ENCODE measurements at regions not wholly inside any gene's neighbourhood (a gene's known extent, or its start where the extent isn't known, plus 50 kb on each side); places are given as distances from the start of the nearest gene placed in this dataset.

DNA sequence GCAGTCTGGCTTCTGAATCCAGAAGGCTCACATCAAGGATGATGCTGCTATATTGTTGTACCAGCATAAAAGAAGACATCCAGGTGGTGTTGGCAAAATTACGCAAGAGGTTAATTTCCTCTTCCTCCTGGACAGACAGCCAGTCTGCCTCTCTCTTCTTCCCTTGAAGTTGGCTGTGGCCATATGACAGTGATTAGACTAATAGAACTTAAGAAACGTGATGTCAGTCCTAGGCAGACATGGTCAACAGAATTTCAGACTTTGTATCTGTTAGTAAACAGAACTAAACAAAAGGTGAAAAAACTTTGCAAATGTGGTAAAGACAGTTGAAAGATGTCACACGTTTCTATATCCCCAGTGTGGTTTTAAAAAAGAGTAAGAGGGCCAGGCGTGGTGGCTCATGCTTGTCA is 465.2 kb upstream of the NR2F2 start:
- no peaks in the 10 kb centered on the region for H3K27me3 ChIP-seq (ENCODE audit: insufficient read depth, low read length, poor library complexity)
- H4K5ac ChIP-seq (ENCODE audit: low read length) = no peak overlapping the region
- no peak overlapping the region for H3K4ac ChIP-seq (ENCODE audit: low read depth, low read length)
- no peak overlapping the region for H2BK5ac ChIP-seq (ENCODE audit: low read length)
- no peak for DNase-seq
- H2BK120ac ChIP-seq (ENCODE audit: low read depth, low read length) = no peak overlapping the region
- no peak overlapping the region for H3K4me3 ChIP-seq (ENCODE audit: low read length)
- no peak overlapping the region for H2BK15ac ChIP-seq (replicated peaks; ENCODE audit: low read depth)
- H3K79me2 ChIP-seq (ENCODE audit: control insufficient read depth, insufficient read depth, low read length) = no peaks in the 10 kb centered on the region
- no peak overlapping the region for H3K18ac ChIP-seq (ENCODE audit: low read length)
- no peak overlapping the region for H3K9ac ChIP-seq (ENCODE audit: low read length)
- no peak overlapping the region for H4K8ac ChIP-seq (ENCODE audit: low read depth, low read length)
- H3K4me2 ChIP-seq (ENCODE audit: low read length) = no peak overlapping the region
- no peak overlapping the region for H2AK5ac ChIP-seq (ENCODE audit: low read length)
- WGBS (ENCODE audit: extremely low coverage, insufficient coverage, low lambda C conversion rate) = no CpG with 5 or more reads among the region's 4 CpGs
- no peak overlapping the region for H3K23ac ChIP-seq (ENCODE audit: low read length)
- no peaks in the 10 kb centered on the region for H3K79me1 ChIP-seq (ENCODE audit: low read length)
- no peak overlapping the region for H3K27ac ChIP-seq (ENCODE audit: low read depth, low read length)
- H3K56ac ChIP-seq (ENCODE audit: low read length) = no peak overlapping the region
- no peaks in the 10 kb centered on the region for H3K36me3 ChIP-seq (ENCODE audit: control insufficient read depth, insufficient read depth, low read length)
- H3K4me1 ChIP-seq (ENCODE audit: control insufficient read depth, low read depth, low read length) = no peaks in the 10 kb centered on the region

DNA sequence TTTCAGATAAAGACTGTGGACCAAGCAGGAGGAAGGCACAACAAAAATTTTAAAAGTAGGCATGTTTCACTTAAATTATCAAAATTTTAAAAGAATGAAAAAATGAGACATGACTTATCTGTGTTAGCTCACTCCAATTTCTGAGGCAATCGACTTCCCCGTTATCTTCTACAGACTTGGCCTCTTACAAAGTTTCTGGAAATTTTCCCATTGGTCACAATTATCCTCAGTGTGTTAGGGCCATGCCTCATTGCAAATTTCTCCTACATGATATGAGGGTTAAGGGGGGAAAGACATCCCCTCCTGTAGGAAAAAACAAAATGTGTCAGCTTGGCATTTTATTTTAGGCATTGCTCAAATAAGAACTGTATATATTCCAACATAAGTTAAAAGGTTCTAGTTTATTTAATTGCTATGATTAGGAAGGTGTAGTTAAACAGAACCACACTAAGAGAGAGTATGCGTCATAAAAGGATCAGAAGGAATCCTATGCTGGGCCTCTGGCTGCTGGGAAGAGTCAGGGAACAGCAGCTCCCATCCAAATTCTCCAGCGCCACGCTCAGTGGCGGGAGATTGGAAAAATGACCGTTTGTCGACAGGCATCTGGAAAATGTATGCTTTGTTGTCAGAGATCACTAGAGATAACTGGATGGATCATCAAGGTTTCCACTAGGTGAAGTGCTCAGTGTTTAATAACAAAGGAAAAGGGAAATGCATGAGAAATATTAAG is 463.6 kb upstream of the NR2F2 start:
- no peak overlapping the region for H3K4me2 ChIP-seq (ENCODE audit: low read length)
- no CpG with 5 or more reads among the region's 8 CpGs for WGBS (ENCODE audit: extremely low coverage, insufficient coverage, low lambda C conversion rate)

DNA sequence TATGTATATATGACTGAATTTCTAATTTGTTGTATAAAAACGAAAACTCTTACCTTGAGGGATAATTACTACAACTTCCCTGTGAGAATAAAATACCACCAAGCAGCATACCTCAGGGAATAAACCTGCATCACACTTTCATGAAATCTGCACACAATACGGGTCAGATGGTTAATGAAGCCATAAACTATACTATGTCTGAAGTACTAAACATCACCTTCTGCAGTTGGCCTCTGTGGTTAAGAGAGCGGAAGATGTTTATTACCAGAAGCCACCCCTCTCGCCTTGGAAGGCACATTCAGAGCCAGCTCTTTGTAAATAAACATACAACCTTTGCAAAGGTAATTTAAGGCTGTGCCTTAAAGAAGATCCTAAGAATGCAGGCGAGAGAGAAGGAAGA is 462.1 kb upstream of the NR2F2 start:
- Histone ChIP-seq H3K9ac (ENCODE audit: low read length) (no peak overlapping the region), H3K36me3 (ENCODE audit: control insufficient read depth, insufficient read depth, low read length) (no peaks in the 10 kb centered on the region), H3K4me3 (ENCODE audit: low read length) (no peak overlapping the region), H2BK120ac (ENCODE audit: low read depth, low read length) (no peak overlapping the region), H2AK5ac (ENCODE audit: low read length) (no peak overlapping the region), H4K8ac (ENCODE audit: low read depth, low read length) (no peak overlapping the region), H3K4me1 (ENCODE audit: control insufficient read depth, low read depth, low read length) (no peaks in the 10 kb centered on the region), H3K4ac (ENCODE audit: low read depth, low read length) (no peak overlapping the region), H2BK15ac (replicated peaks; ENCODE audit: low read depth) (no peak overlapping the region), H3K56ac (ENCODE audit: low read length) (no peak overlapping the region), H3K27me3 (ENCODE audit: insufficient read depth, low read length, poor library complexity) (no peaks in the 10 kb centered on the region), H2BK5ac (ENCODE audit: low read length) (no peak overlapping the region), H3K4me2 (ENCODE audit: low read length) (no peak overlapping the region), H3K79me2 (ENCODE audit: control insufficient read depth, insufficient read depth, low read length) (no peaks in the 10 kb centered on the region), H4K5ac (ENCODE audit: low read length) (no peak overlapping the region), H3K18ac (ENCODE audit: low read length) (no peak overlapping the region), H3K23ac (ENCODE audit: low read length) (no peak overlapping the region), H3K79me1 (ENCODE audit: low read length) (no peaks in the 10 kb centered on the region), H3K27ac (ENCODE audit: low read depth, low read length) (no peak overlapping the region)
- no CpG with 5 or more reads among the region's 5 CpGs for WGBS (ENCODE audit: extremely low coverage, insufficient coverage, low lambda C conversion rate)
- no peak for DNase-seq

More for the DNA sequence above, 463.6 kb upstream of the NR2F2 start:
- no peak overlapping the region for H3K23ac ChIP-seq (ENCODE audit: low read length)
- no peak overlapping the region for H3K9ac ChIP-seq (ENCODE audit: low read length)
- H2BK120ac ChIP-seq (ENCODE audit: low read depth, low read length) = no peak overlapping the region
- H3K27ac ChIP-seq (ENCODE audit: low read depth, low read length) = no peak overlapping the region
- H3K79me1 ChIP-seq (ENCODE audit: low read length) = no peaks in the 10 kb centered on the region
- H2BK5ac ChIP-seq (ENCODE audit: low read length) = no peak overlapping the region
- H3K18ac ChIP-seq (ENCODE audit: low read length) = no peak overlapping the region
- H4K5ac ChIP-seq (ENCODE audit: low read length) = no peak overlapping the region
- no peaks in the 10 kb centered on the region for H3K4me1 ChIP-seq (ENCODE audit: control insufficient read depth, low read depth, low read length)
- no peaks in the 10 kb centered on the region for H3K36me3 ChIP-seq (ENCODE audit: control insufficient read depth, insufficient read depth, low read length)
- no peak overlapping the region for H4K8ac ChIP-seq (ENCODE audit: low read depth, low read length)
- H3K4ac ChIP-seq (ENCODE audit: low read depth, low read length) = no peak overlapping the region
- H3K56ac ChIP-seq (ENCODE audit: low read length) = no peak overlapping the region
- no peak for DNase-seq
- H3K79me2 ChIP-seq (ENCODE audit: control insufficient read depth, insufficient read depth, low read length) = no peaks in the 10 kb centered on the region
- no peak overlapping the region for H3K4me3 ChIP-seq (ENCODE audit: low read length)
- H3K27me3 ChIP-seq (ENCODE audit: insufficient read depth, low read length, poor library complexity) = no peaks in the 10 kb centered on the region
- no peak overlapping the region for H2AK5ac ChIP-seq (ENCODE audit: low read length)
- no peak overlapping the region for H2BK15ac ChIP-seq (replicated peaks; ENCODE audit: low read depth)

DNA sequence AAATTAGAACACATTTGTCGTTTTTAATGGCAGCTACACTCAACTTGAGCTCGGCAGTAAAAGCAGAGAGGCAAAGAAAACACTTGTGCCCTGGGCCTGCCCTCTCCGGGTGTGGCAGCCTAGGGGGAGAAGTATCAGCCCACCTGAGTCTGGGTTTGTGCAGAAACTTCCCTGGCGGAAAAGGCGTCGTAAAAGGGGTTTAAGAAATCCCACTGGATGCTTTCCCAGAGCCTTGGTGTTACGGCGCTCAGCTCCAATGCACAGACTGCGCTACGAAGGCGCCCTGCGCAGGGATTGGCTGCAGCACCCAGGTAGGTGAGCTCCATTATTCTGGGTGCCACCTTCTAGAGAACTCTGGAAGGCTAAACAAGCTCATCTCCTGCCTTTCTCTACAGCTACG is 461.5 kb upstream of the NR2F2 start:
- no CpG with 5 or more reads among the region's 13 CpGs for WGBS (ENCODE audit: extremely low coverage, insufficient coverage, low lambda C conversion rate)
- no peak for DNase-seq
- no peak overlapping the region for H2BK120ac ChIP-seq (ENCODE audit: low read depth, low read length)
- no peaks in the 10 kb centered on the region for H3K4me1 ChIP-seq (ENCODE audit: control insufficient read depth, low read depth, low read length)
- no peak overlapping the region for H4K5ac ChIP-seq (ENCODE audit: low read length)
- H2BK15ac ChIP-seq (replicated peaks; ENCODE audit: low read depth) = no peak overlapping the region
- H3K23ac ChIP-seq (ENCODE audit: low read length) = no peak overlapping the region
- no peak overlapping the region for H3K18ac ChIP-seq (ENCODE audit: low read length)
- no peak overlapping the region for H4K8ac ChIP-seq (ENCODE audit: low read depth, low read length)
- no peak overlapping the region for H3K56ac ChIP-seq (ENCODE audit: low read length)
- H3K4me2 ChIP-seq (ENCODE audit: low read length) = no peak overlapping the region
- H3K4me3 ChIP-seq (ENCODE audit: low read length) = no peak overlapping the region
- no peak overlapping the region for H3K9ac ChIP-seq (ENCODE audit: low read length)
- H2BK5ac ChIP-seq (ENCODE audit: low read length) = no peak overlapping the region
- H3K4ac ChIP-seq (ENCODE audit: low read depth, low read length) = no peak overlapping the region
- H3K27ac ChIP-seq (ENCODE audit: low read depth, low read length) = no peak overlapping the region
- no peaks in the 10 kb centered on the region for H3K36me3 ChIP-seq (ENCODE audit: control insufficient read depth, insufficient read depth, low read length)
- no peaks in the 10 kb centered on the region for H3K79me1 ChIP-seq (ENCODE audit: low read length)
- no peaks in the 10 kb centered on the region for H3K27me3 ChIP-seq (ENCODE audit: insufficient read depth, low read length, poor library complexity)
- no peaks in the 10 kb centered on the region for H3K79me2 ChIP-seq (ENCODE audit: control insufficient read depth, insufficient read depth, low read length)
- no peak overlapping the region for H2AK5ac ChIP-seq (ENCODE audit: low read length)

DNA sequence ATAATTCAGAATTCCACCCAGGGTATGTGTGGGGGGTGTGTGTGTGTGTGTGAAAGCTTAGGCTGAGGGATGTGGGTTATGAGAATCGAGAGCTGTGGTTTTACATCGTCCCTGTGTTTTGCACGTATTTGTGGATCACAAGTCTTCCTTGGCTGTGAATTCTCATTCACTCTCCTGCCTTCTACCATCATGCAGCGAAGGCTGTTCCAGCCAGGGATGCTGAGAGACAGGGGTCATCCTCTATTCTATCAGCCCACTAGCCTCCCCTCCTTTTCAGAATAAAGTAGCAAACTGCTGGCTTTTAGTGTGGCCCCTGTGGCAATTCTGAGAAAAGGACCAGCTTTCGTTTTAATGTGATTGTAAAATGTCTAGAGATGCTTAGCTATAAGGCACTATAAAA is 460.6 kb upstream of the NR2F2 start:
- no CpG with 5 or more reads among the region's 5 CpGs for WGBS (ENCODE audit: extremely low coverage, insufficient coverage, low lambda C conversion rate)
- Histone ChIP-seq H2BK5ac (ENCODE audit: low read length) (no peak overlapping the region), H3K27me3 (ENCODE audit: insufficient read depth, low read length, poor library complexity) (no peaks in the 10 kb centered on the region), H3K36me3 (ENCODE audit: control insufficient read depth, insufficient read depth, low read length) (no peaks in the 10 kb centered on the region), H3K4me2 (ENCODE audit: low read length) (no peak overlapping the region), H3K56ac (ENCODE audit: low read length) (no peak overlapping the region), H4K5ac (ENCODE audit: low read length) (no peak overlapping the region), H4K8ac (ENCODE audit: low read depth, low read length) (no peak overlapping the region), H3K79me1 (ENCODE audit: low read length) (no peaks in the 10 kb centered on the region), H3K4me3 (ENCODE audit: low read length) (no peak overlapping the region), H3K4ac (ENCODE audit: low read depth, low read length) (no peak overlapping the region), H3K27ac (ENCODE audit: low read depth, low read length) (no peak overlapping the region), H3K9ac (ENCODE audit: low read length) (no peak overlapping the region), H2BK15ac (replicated peaks; ENCODE audit: low read depth) (no peak overlapping the region), H2BK120ac (ENCODE audit: low read depth, low read length) (no peak overlapping the region), H2AK5ac (ENCODE audit: low read length) (no peak overlapping the region), H3K23ac (ENCODE audit: low read length) (no peak overlapping the region), H3K4me1 (ENCODE audit: control insufficient read depth, low read depth, low read length) (no peaks in the 10 kb centered on the region), H3K79me2 (ENCODE audit: control insufficient read depth, insufficient read depth, low read length) (no peaks in the 10 kb centered on the region), H3K18ac (ENCODE audit: low read length) (no peak overlapping the region)
- DNase-seq = no peak

DNA sequence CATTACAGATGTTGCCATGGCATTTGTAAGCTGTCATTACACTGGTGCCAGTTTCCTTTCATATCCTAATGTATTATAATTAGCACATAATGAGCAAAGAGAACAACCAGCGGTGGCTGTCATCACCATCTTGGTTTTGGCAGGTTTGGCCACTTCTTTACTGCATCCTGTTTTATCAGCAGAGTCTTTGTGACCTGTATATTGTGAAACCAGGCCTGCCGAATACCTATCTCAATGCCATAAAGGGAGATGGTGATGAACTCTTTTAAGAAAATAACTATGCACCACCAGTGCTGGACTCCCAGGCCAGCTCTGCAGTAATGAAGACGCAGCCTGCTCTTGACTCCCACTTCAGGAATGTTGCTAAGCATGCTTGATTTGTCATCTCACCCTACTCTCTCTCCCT is 458.1 kb upstream of the NR2F2 start:
- H3K4me1 ChIP-seq (ENCODE audit: control insufficient read depth, low read depth, low read length) = no peaks in the 10 kb centered on the region
- H3K27me3 ChIP-seq (ENCODE audit: insufficient read depth, low read length, poor library complexity) = no peaks in the 10 kb centered on the region
- no peaks in the 10 kb centered on the region for H3K79me2 ChIP-seq (ENCODE audit: control insufficient read depth, insufficient read depth, low read length)
- H2BK120ac ChIP-seq (ENCODE audit: low read depth, low read length) = no peak overlapping the region
- H4K8ac ChIP-seq (ENCODE audit: low read depth, low read length) = no peak overlapping the region
- no peak overlapping the region for H3K56ac ChIP-seq (ENCODE audit: low read length)
- no peaks in the 10 kb centered on the region for H3K79me1 ChIP-seq (ENCODE audit: low read length)
- no peak overlapping the region for H3K18ac ChIP-seq (ENCODE audit: low read length)
- no peak overlapping the region for H3K23ac ChIP-seq (ENCODE audit: low read length)
- no peak overlapping the region for H3K4ac ChIP-seq (ENCODE audit: low read depth, low read length)
- no peak overlapping the region for H3K4me2 ChIP-seq (ENCODE audit: low read length)
- no peak overlapping the region for H2BK5ac ChIP-seq (ENCODE audit: low read length)
- WGBS (ENCODE audit: extremely low coverage, insufficient coverage, low lambda C conversion rate) = no CpG with 5 or more reads among the region's 3 CpGs
- no peak overlapping the region for H3K27ac ChIP-seq (ENCODE audit: low read depth, low read length)
- H3K4me3 ChIP-seq (ENCODE audit: low read length) = no peak overlapping the region
- DNase-seq = peak; percentile 20
- no peaks in the 10 kb centered on the region for H3K36me3 ChIP-seq (ENCODE audit: control insufficient read depth, insufficient read depth, low read length)
- H4K5ac ChIP-seq (ENCODE audit: low read length) = no peak overlapping the region
- H3K9ac ChIP-seq (ENCODE audit: low read length) = no peak overlapping the region
- no peak overlapping the region for H2BK15ac ChIP-seq (replicated peaks; ENCODE audit: low read depth)
- no peak overlapping the region for H2AK5ac ChIP-seq (ENCODE audit: low read length)
